ENCODE measurements at regions not wholly inside any gene's neighbourhood (a gene's known extent, or its start where the extent isn't known, plus 50 kb on each side); places are given as distances from the start of the nearest gene placed in this dataset.
"Not testable (repeated sequence)": the region's sequence is repeated elsewhere in the genome, so short reads cannot be mapped to it uniquely, and the experiment has no call there.

- not testable (repeated sequence) for TF ChIP-seq CTCF (IDR thresholded peaks at IDR 0.05 in 4 of 5, conservative IDR thresholded peaks at IDR 0.05 in 1 of 5); POLR2A (IDR thresholded peaks at IDR 0.05)
Observed at GRCh38 chr15:21759401-21760165, 118.0 kb downstream of the POTEB start.
